ENCODE measurements at regions not wholly inside any gene's neighbourhood (a gene's known extent, or its start where the extent isn't known, plus 50 kb on each side); places are given as distances from the start of the nearest gene placed in this dataset.
"Not testable (repeated sequence)": the region's sequence is repeated elsewhere in the genome, so short reads cannot be mapped to it uniquely, and the experiment has no call there.

- Mint-ChIP-seq H3K27ac (no peak overlapping the region), H3K27me3 (peaks cover 9% of the 10 kb centered on the region), H3K4me1 (ENCODE audit: low read depth) (peaks cover 36% of the 10 kb centered on the region), H3K9me3 (ENCODE audit: low read depth) (no peaks in the 10 kb centered on the region), H3K4me3 (ENCODE audit: low read depth) (no peak overlapping the region), H3K36me3 (ENCODE audit: insufficient read depth) (no peaks in the 10 kb centered on the region)
- no peak for DNase-seq (ENCODE audit: low spot score, unreplicated experiment)
- TF ChIP-seq CTCF (IDR thresholded peaks at IDR 0.05; ENCODE audit: unreplicated experiment), result no peak
Measured at GRCh38 chr9:81030027-81030426, 659.3 kb downstream of the TLE1 start.

GRCh38 chr9:81028504-81028903 is 660.8 kb downstream of the TLE1 start:
- Mint-ChIP-seq H3K36me3 (ENCODE audit: insufficient read depth) (no peaks in the 10 kb centered on the region), H3K4me3 (ENCODE audit: low read depth) (no peak overlapping the region), H3K9me3 (ENCODE audit: low read depth) (no peaks in the 10 kb centered on the region), H3K4me1 (ENCODE audit: low read depth) (peaks cover 38% of the 10 kb centered on the region), H3K27ac (no peak overlapping the region), H3K27me3 (peaks cover 1% of the 10 kb centered on the region)
- no peak for TF ChIP-seq CTCF (IDR thresholded peaks at IDR 0.05; ENCODE audit: unreplicated experiment)
- DNase-seq (ENCODE audit: low spot score, unreplicated experiment), result no peak

GRCh38 chr9:81022177-81022576 is 667.2 kb downstream of the TLE1 start:
- Mint-ChIP-seq H3K4me1 (ENCODE audit: low read depth) (peaks cover 4% of the 10 kb centered on the region), H3K9me3 (ENCODE audit: low read depth) (peaks cover 6% of the 10 kb centered on the region), H3K27me3 (peaks cover 4% of the 10 kb centered on the region), H3K27ac (no peak overlapping the region), H3K4me3 (ENCODE audit: low read depth) (no peak overlapping the region), H3K36me3 (ENCODE audit: insufficient read depth) (no peaks in the 10 kb centered on the region)
- DNase-seq (ENCODE audit: low spot score, unreplicated experiment), result no peak
- TF ChIP-seq CTCF (IDR thresholded peaks at IDR 0.05; ENCODE audit: unreplicated experiment), result no peak

- peaks cover 42% of the 10 kb centered on the region for H3K27me3 Mint-ChIP-seq
- H3K4me1 Mint-ChIP-seq (ENCODE audit: low read depth), result peaks cover 18% of the 10 kb centered on the region
- H3K36me3 Mint-ChIP-seq (ENCODE audit: insufficient read depth); H3K27ac Mint-ChIP-seq; H3K9me3 Mint-ChIP-seq (ENCODE audit: low read depth); DNase-seq (ENCODE audit: low spot score, unreplicated experiment); H3K4me3 Mint-ChIP-seq (ENCODE audit: low read depth): not testable (repeated sequence)
Measured at GRCh38 chr9:81014945-81015344, 674.4 kb downstream of the TLE1 start.

GRCh38 chr9:81013191-81013590 is 676.2 kb downstream of the TLE1 start:
- H3K27ac Mint-ChIP-seq; H3K36me3 Mint-ChIP-seq (ENCODE audit: insufficient read depth); H3K4me3 Mint-ChIP-seq (ENCODE audit: low read depth); H3K9me3 Mint-ChIP-seq (ENCODE audit: low read depth); DNase-seq (ENCODE audit: low spot score, unreplicated experiment): not testable (repeated sequence)
- peaks cover 56% of the 10 kb centered on the region for H3K27me3 Mint-ChIP-seq
- H3K4me1 Mint-ChIP-seq (ENCODE audit: low read depth), result peaks cover 18% of the 10 kb centered on the region

- H3K9me3 Mint-ChIP-seq (ENCODE audit: low read depth), result no peaks in the 10 kb centered on the region
- H3K27me3 Mint-ChIP-seq, result no peaks in the 10 kb centered on the region
- no peak for TF ChIP-seq CTCF (IDR thresholded peaks at IDR 0.05; ENCODE audit: unreplicated experiment)
- H3K27ac Mint-ChIP-seq, result no peak overlapping the region
- DNase-seq (ENCODE audit: low spot score, unreplicated experiment), result no peak
- no peak overlapping the region for H3K4me3 Mint-ChIP-seq (ENCODE audit: low read depth)
- H3K36me3 Mint-ChIP-seq (ENCODE audit: insufficient read depth), result no peaks in the 10 kb centered on the region
- H3K4me1 Mint-ChIP-seq (ENCODE audit: low read depth), result peaks cover 1% of the 10 kb centered on the region
Measured at GRCh38 chr9:81002906-81003305, 686.4 kb downstream of the TLE1 start.

Data from progenitor cell of endocrine pancreas (in vitro differentiated cells).